UCSD-AML1 (cell line): ENCODE measurements at regions not wholly inside any gene's neighbourhood (a gene's known extent, or its start where the extent isn't known, plus 50 kb on each side); places are given as distances from the start of the nearest gene placed in this dataset.
"Not testable (repeated sequence)": the region's sequence is repeated elsewhere in the genome, so short reads cannot be mapped to it uniquely, and the experiment has no call there.

ENCODE experiments used
- DNase-seq: peaks from one replicate; lab custom pipeline; 2025; ENCODE audit not compliant: unreplicated experiment; lab: John Stamatoyannopoulos, UW

DNA sequence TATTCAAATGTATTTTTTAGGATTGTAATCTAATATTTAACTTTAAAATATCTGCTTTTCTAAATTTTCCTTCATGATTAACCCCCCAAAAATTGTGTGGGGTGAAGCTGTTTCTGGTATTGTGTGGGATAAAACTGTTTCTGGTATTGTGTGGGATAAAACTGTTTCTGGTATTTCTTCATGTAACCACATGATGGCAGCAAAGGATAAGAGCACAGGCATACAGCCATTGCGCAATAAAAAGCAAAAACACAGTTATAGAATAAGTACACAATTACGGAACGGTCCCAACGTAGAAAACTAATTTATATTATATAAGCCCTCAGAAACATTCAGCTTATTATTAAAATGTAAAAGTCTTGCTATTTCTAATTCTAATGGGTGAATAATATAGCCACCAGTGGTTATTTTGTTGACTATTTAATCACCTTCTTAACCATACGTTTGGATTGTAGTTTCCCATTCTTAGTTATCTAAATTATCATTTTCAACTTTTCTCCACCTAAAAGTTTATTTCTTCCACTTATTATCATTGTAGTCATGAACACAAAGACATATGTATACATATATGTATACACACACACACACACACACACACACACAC, 333.9 kb upstream of the FSTL5 start:
- no peak for DNase-seq

DNA sequence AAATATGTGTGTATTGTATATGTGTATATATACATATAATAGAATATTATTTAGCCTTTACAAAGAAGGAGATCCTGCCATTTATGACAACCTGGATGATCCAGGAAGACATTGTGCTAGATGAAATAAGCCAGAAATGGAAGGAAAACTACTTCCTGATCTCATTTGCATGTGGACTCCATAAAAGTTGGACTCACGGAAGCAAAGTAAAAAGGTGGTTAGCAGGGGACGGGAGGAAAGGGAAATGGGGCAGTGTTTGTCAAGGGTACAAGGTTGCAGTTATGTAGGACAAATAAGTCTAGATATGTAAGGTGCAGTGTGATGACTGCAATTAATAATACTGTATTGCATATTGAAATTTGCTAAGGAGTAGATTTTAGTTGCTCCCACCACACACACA, 331.1 kb upstream of the FSTL5 start:
- DNase-seq: no peak

DNA sequence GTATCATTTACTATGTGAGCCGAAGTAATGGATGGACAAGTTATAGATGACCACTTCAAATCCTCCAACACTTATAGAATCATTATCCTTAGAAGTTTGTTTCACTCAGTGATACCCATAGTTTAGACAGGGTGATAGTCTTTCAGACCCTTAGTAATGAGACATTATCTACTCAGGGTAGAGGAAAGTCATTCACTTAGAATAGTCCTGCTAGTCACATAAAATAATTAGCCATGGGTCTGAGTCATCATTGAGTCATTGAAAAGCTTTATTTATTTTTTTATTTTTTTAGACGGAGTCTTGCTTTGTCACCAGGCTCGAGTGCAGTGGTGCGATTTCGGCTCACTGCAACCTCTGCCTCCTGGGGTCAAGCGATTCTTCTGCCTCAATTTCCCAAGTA, 321.7 kb upstream of the FSTL5 start:
- DNase-seq: no peak

DNA sequence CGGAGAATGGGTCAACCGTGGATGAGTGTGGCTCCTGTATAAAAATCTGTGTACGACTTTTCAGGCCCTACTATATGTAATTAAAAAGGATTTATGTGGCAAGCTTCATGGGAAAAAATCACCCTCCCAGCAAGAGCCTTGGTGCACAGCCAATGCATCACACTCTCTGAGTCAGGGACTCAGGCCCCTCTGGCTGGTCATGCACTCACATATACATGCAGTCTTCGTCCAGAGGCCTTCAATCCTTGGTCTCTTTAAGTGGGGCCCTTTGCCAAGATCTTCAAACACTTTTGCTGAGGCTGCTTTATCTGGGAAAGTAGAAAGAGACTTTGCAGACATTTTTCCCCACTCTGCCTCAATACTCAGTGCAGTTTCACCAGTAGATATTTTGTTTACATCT, 311.4 kb upstream of the FSTL5 start:
- no peak for DNase-seq

DNA sequence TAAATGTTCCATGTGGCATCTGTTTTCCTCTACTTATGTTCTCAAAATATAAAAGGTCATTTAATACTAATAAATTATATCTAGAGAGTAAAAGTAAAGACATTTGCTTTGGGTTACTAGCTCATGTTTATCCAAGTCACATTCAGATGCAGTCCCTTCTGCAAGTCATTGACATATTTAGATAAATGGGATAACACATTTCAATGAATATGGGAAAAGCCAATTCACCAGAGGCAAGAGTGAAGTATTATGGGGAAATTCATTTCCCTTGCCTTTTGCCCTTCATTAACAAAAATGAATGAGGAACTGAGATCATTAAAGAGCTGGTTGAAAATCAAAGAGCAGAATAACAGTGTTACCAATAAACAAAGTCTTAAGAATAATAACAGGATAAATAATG, 306.2 kb upstream of the FSTL5 start:
- DNase-seq: no peak

DNA sequence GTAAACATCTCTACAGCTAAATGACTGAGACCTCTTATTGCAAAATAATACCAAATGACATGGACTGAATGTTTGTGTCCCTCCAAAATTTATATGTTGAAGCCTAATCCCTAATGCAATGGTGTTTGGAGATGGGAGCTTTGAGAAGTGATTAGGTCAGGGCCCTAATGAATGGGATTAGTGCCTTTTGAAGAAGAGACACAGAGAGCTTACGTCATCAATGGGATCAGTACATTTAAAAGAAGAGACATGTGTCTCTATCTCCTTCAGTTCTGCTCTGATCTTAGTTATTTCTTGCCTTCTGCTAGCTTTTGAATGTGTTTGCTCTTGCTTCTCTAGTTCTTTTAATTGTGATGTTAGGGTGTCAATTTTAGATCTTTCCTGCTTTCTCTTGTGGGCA, 301.6 kb upstream of the FSTL5 start:
- DNase-seq: not testable (repeated sequence)

DNA sequence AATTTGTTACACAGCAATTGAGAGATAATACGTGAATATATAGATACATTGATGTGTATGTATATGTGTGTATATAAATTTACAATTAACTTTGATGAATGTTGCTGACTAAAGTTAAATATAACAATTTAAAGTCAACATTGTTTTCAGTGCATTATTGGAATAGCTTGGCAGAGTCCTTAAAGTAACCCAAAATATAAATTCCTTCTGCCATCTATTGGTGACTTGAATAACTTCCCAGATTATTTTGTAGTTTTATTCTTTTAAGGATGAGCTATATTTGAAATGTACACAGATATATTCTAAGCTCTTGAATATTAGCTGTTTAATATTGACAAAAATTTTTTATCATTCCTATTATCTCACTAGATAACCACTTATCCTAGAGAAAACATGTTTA, 298.2 kb upstream of the FSTL5 start:
- no peak for DNase-seq

DNA sequence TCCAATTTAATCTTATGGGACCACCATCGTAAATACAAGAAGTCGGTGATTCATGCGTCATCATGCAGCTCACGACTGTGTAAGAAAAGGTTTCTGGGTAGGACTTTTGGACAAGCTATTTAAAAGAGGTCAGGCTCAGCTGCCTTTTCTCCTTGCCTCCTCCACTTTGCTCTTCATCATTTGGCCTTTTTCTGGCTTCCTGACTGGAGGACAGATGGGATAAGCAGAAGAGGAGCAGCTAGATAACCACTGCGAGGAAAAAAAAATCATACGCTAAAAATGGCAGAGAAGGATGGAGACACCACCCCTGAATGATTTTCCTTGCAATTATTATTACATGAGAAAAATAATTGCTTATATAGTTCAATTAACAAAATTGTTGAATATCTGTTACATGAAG, 294.3 kb upstream of the FSTL5 start:
- no peak for DNase-seq

DNA sequence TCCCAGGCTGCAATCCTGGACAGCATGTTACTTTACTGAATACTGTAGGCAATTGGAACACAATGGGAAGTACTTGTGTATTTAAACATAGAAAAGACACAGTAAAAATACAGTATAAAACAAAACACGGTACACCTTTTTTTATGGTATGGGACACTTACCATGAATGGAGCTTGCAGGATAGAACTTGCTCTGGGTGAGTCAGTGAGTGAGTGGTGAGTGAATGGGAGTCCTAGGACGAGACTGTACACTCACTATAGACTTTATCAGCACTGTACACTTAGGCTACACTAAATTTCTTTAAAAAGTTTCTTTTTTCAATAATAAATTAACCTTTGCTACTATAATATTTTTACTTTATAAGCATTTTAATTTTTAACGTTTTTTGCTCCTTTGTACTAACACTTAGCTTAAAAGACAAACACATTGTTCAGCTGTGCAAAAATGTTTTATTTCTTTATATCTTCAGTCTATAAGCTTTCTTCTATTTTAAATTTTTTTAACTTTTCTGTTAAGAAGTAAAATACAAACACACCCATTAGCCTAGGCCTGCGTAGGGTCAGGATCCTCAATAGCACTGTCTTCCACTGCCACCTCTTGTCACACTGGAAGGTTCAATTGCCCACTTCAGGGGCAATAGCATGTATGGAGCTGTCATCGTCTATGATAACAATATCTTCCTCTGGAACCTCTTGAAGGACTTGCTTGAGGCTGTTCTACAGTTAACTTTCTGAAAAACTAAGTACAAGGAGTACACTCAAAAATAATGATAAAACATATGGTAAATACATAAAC, 293.5 kb upstream of the FSTL5 start:
- no peak for DNase-seq

DNA sequence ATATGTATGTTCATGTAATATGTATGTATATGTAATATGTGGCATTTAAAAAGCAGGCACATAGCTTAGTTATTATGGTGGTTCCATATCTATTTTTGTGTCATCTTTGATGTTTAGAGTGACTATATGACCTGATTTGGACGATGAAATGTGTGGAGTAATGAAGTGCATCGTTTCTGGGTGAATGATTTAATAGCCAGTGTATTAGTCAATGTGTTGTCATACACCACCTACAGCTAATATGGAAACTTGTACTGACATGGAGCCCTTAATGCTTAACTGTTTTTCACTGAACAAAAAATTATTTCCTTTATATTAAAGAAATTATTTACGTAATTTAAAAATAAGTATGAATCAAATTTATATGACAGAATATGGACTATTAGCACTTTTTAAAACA, 292.3 kb upstream of the FSTL5 start:
- DNase-seq: no peak

DNA sequence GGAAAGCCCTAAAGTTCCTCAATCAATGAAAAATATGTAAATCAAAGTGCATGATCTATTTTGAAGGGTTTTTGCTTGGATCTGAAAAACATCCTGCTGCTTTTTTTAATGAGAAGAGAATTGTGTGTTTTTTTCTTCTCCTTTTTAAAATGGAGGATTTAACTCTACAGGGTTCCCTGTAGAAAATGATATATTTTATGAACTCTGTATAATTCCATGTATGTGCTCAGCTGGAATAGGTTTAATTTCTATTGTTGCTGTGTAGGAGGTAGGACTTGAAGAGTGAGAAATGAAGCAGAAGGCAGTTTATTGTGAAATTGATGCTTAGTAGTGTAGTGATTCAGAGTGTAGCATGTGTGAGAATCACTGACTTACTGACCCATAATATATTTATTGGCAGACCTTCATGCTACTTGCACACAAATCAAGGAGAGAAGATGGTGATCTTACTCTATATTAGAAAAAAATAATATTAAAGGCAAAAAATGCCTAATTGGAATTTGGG, 286.8 kb upstream of the FSTL5 start:
- no peak for DNase-seq

DNA sequence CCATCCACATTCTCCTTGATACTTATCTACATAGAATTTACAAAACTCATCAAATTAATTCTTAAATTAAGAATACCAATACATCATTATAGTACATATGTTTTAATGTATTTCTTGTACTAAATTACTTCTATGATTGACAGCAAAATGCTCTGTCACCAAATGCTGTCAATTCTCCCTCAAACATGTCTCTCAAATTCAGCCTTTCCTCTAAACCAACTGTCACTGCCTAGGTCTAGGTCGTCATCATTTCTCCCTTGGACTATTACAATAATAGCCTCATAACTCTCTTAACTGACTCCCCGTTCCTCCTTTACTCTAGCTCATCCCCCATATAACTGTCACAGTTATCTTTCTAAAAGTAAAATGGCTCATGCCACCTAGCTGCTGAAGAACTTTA, 279.7 kb upstream of the FSTL5 start:
- DNase-seq: no peak

DNA sequence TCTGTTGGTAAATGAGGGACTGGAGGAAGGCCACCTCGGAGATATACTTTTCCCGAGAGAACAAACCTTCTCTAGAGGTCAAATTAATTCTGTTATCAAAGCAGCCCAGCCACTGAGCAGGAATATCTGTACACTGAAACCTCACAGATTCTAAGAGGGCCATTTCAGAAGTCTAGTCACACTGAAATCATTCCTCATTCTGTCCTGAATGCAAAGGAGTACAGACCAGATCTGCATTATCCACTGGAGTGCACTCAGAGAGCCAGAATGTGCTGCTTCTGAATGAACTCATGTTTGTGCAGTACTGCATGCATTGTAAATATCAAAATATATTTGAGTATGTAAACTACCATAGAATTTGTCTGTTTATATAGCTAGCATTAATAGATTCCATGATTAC, 278.3 kb upstream of the FSTL5 start:
- DNase-seq: no peak

DNA sequence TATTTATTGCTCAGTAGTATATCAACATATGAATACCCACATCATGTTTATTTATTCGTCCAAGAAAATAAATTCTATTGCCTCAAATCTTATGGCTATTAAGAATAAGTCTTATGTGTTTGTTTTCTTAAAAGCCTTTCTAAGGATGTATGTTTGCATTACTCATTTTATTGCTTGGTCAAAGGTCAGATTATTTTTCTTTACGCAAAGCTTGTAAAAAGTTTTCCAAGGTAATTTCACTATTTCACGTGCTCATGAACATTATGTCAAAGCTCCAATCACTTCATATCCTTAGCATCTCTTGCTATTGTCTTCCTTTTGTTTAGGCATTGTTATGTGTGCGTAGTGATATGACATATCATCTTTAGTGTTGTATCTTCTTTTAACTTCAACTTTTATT, 258.5 kb upstream of the FSTL5 start:
- no peak for DNase-seq

DNA sequence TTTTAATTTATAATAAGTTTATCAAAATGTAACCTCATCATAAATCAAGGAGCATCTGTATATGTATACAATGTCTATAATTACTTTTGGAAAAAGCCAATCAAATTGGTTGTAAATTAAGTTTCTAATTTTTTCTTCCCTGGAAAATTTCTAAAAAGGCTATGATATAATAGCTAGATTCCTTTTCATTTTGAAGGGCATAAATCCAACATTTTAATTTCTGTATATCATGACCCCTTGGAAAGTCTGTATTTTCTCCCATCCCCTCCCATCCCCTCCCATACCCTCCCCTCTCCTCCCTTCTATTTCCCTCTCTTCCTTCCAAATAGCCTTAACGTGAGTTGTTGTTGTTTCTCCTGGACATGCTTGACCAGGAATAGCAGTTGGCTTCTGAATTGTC, 247.1 kb upstream of the FSTL5 start:
- no peak for DNase-seq

DNA sequence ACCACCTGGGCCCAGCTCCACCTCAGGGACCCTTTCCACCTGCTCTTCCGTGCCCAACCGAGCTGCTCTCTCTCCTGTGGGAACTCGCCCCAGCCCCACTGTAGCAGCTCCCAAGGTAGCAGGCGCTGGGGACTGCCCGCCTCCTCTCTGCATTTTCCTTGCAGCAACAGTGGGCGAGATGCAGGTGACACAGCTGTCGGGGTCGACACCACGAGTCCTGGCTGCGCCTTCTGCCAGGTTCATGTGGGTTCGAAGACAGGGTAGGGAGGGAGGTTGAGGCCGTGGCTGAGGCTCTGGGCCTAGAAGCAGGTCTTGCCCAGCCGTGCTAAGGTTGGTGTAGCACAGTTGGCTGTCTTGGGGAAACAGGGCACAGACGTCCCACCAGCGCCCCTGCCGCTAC, 245.2 kb upstream of the FSTL5 start:
- no peak for DNase-seq

DNA sequence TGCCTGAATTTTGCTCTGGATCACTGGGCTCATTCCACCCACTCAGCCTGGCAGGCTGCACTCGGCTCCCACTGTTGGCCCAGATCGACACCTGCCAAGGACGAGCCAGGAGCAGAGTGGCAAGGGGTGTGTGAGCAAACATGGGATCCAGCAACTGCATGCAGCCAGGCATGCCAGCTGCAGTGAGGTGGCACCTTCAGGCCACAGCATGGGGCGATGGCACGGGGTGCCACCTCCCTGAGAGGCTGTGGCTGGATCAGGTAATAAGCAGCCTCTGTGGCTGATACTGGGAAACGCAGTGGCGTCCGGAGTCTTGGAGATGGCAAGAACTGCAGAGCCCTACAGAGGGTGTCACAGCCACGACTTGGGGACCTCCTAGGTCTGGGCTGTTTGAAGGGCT, 244.5 kb upstream of the FSTL5 start:
- no peak for DNase-seq

DNA sequence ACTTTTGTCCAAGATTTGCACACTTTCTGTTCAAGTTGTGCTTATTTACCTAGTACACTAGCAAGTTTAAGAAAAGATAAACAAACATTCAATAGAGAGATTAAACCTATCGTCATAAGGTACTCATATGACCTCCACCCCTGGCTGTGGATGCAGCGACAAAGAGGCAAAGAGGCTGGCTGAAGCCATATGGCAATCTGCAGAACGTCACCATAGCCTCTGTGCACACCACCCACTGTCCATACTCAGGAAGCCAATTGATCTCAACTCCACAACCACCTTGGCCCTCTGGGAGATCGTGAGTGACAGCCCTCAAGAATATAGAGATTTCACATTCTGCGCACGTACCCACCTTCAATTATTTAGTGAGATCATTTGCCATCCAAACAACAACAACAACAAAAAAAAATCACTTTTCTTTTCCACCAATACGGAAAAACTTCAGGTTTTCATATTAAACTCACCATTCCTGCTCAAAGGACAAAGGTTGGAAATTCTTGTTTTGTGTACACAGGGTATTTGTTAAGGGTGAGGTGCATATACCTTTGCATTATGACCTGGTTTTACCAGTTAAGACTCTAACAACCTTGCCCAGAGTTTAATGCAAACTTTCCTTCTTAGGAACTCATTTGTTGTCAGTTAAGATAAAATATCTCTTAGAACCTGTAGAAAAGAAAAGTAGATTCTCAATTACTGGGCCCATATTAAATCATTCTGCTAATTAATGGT, 243.0 kb upstream of the FSTL5 start:
- DNase-seq: no peak

DNA sequence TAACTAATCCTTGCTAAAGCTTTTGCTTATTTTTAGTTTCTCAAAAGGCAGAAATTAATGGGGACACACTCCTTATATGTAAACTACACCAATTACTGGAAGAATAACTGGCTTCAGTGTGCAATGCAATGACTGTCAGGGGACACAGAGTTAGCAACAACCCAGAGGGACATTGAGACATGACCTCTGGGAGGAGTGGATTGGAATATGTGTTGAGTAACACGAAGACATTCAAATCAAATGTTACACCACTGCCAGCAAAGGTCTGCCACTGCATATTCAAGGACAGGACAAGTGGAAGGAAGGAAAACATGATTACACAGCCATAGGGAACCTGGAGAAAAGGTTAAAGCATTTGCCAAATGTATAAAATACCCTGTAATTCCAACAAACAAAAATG, 240.1 kb upstream of the FSTL5 start:
- DNase-seq: no peak

DNA sequence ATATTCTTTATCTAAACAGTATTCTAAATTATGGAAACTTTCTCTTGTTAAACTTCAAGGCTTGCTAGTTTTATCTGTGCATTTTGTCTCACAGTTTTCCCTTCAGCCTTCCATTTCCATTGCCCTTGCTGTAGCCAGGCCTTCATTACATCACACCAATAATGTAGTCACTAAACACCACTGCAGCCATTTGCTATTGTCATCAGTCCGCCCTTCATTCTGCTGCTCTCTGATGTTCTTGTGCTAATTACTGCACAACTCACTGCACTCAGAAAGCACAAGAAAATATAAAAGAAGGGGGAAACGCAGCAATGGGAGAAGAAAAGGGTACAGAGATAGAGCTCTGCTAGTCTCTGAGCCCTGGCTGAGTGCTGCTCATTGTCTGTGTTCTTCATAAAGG, 239.6 kb upstream of the FSTL5 start:
- DNase-seq: no peak

DNA sequence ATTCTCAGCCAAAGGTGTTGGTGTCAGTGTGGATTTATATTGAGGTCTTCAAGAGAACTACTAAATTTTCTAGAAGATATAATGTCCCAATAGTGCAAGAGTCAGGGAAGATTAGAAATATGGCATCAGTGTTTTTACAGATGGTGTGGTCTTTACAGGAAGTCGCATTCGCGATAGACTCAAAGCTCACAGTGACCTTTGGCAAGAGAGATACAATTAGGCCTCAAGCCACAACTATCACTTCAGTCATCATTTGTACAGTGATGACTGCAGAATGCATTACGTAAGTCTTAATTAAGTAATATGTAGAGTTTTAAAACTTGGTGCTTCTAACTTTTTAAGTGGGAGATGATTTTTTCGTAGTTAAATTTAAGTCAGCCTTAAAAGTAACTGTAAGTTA, 237.2 kb upstream of the FSTL5 start:
- DNase-seq: no peak

DNA sequence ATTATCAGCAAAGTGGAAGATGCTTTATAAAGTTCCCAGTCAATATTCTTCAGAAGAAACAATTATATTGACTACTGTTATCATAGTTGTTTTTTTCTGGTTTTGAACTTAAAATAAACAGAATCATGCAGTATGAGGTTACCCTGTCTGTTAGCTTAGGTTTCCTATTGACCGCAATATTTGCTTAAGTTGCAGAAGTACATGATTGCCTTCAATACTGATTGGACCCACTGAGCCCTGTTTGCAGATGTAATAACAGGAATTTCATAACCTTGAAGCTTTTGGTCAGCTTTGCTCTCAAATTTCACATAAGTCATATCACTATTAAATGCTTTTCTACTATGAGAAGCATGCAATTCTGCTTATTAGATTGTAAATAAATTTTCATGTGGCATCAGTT, 229.1 kb upstream of the FSTL5 start:
- DNase-seq: no peak
